Left lung (tissue), 4 donors: ENCODE measurements at regions not wholly inside any gene's neighbourhood (a gene's known extent, or its start where the extent isn't known, plus 50 kb on each side); places are given as distances from the start of the nearest gene placed in this dataset.
A peak's percentile ranks its signal among the peaks of the same experiment; 100 is the strongest.

ENCODE experiments used
- ATAC-seq: fragments of 200-7000 bp; cut with Tn5 transposase; one replicate; pipeline ENCODE4 v1.9.1; 2020; ENCODE audit warnings: moderate library complexity
- DNase-seq, 4 donors: peaks; one replicate each; pipeline ENCODE4 v3.0.0-alpha.2; 2013 to 2020
- H3K27ac ChIP-seq, 2 donors: fragments of 200-600 bp; sonication (generic) in 1 of 2; one replicate each; pipeline versions ENCODE4 v1.5.0 to v1.8.0; 2020 to 2021
- H3K27me3 ChIP-seq, 2 donors: fragments of 200-600 bp; sonication (generic) in 1 of 2; one replicate each; pipeline versions ENCODE4 v1.5.0 to v1.8.0; 2020 to 2021
- H3K36me3 ChIP-seq, 2 donors: fragments of 200-600 bp; sonication (generic) in 1 of 2; one replicate each; pipeline versions ENCODE4 v1.5.0 to v1.8.0; 2020 to 2021
- H3K4me1 ChIP-seq, 2 donors: fragments of 200-600 bp; one replicate each; pipeline ENCODE4 v1.8.0; 2021
- H3K4me3 ChIP-seq, 2 donors: fragments of 200-600 bp; sonication (generic) in 1 of 2; one replicate each; pipeline versions ENCODE4 v1.5.0 to v1.8.0; 2020 to 2021; ENCODE audit warnings: mild to moderate bottlenecking in 1 of 2
- H3K9me3 ChIP-seq, 2 donors: fragments of 200-600 bp; sonication (generic) in 1 of 2; one replicate each; pipeline versions ENCODE4 v1.5.0 to v1.8.0; 2020 to 2021
- CTCF ChIP-seq, 2 donors: fragments of 200-600 bp; sonication (generic) in 1 of 2; IDR thresholded peaks; one replicate each; pipeline versions ENCODE4 v1.5.0 to v1.8.0; 2021; ENCODE audit warnings: antibody characterized with exemption in 2 of 2
- intact Hi-C, 2 donors: fragments of 100-400 bp; cut with DNase I; formaldehyde crosslinking; loops; one replicate each; pipeline versions ENCODE4 v1.11.2 to v1.14.2; 2022
- donor health status: DM: no; HTN: yes; CAD: no.
- donor health status: DM: no; HTN: no; CAD: no.

GRCh38 chr4:125940426-125940825, 625.7 kb downstream of the FAT4 start:
- intact Hi-C loops: no loop called here
- Histone ChIP-seq H3K9me3 (no peaks in the 10 kb centered on the region), H3K27ac (no peak overlapping the region), H3K27me3 (no peaks in the 10 kb centered on the region), H3K36me3 (no peaks in the 10 kb centered on the region), H3K4me1 (no peaks in the 10 kb centered on the region), H3K4me3 (no peak overlapping the region)
- no peak for TF ChIP-seq CTCF (IDR thresholded peaks at IDR 0.05)
- DNase-seq (no peak), ATAC-seq (no peak)

- H3K9me3 ChIP-seq: no peaks in the 10 kb centered on the region
- no peak for ATAC-seq
- no peak for TF ChIP-seq CTCF (IDR thresholded peaks at IDR 0.05)
- no peak overlapping the region for H3K27ac ChIP-seq
- H3K27me3 ChIP-seq: no peaks in the 10 kb centered on the region
- intact Hi-C loops: no loop called here
- no peak overlapping the region for H3K4me3 ChIP-seq
- H3K36me3 ChIP-seq: no peaks in the 10 kb centered on the region
- H3K4me1 ChIP-seq: no peaks in the 10 kb centered on the region
- no peak for DNase-seq
Measured at GRCh38 chr4:125944966-125945365, 630.2 kb downstream of the FAT4 start.

- ATAC-seq (no peak), DNase-seq (no peak)
- intact Hi-C loops: no loop called here
- Histone ChIP-seq H3K27ac (no peak overlapping the region), H3K9me3 (no peaks in the 10 kb centered on the region), H3K4me1 (no peaks in the 10 kb centered on the region), H3K27me3 (no peaks in the 10 kb centered on the region), H3K36me3 (no peaks in the 10 kb centered on the region), H3K4me3 (no peak overlapping the region)
- no peak for TF ChIP-seq CTCF (IDR thresholded peaks at IDR 0.05)
Measured at GRCh38 chr4:125948021-125948420, 633.3 kb downstream of the FAT4 start.

- no peak overlapping the region for H3K27ac ChIP-seq
- H3K27me3 ChIP-seq: no peaks in the 10 kb centered on the region
- TF ChIP-seq CTCF (IDR thresholded peaks at IDR 0.05): no peak
Measured at GRCh38 chr4:125951261-125951887, 636.6 kb downstream of the FAT4 start.

GRCh38 chr4:125952631-125953030, 637.9 kb downstream of the FAT4 start:
- no peak overlapping the region for H3K27ac ChIP-seq
- TF ChIP-seq CTCF (IDR thresholded peaks at IDR 0.05): no peak
- DNase-seq (no peak), ATAC-seq (no peak)
- no peaks in the 10 kb centered on the region for H3K9me3 ChIP-seq
- intact Hi-C loops: no loop called here
- no peak overlapping the region for H3K4me3 ChIP-seq
- H3K4me1 ChIP-seq: no peaks in the 10 kb centered on the region
- no peaks in the 10 kb centered on the region for H3K27me3 ChIP-seq
- H3K36me3 ChIP-seq: no peaks in the 10 kb centered on the region

More at GRCh38 chr4:125951261-125951887, 636.6 kb downstream of the FAT4 start:
- intact Hi-C loops: no loop called here
- Histone ChIP-seq H3K4me1 (no peaks in the 10 kb centered on the region), H3K4me3 (no peak overlapping the region), H3K36me3 (no peaks in the 10 kb centered on the region), H3K9me3 (no peaks in the 10 kb centered on the region)
- no peak for ATAC-seq
- peak in 2 of 4 donors; percentile 21 to 30 for DNase-seq
